NCI-H748 (cell line): ENCODE measurements at regions not wholly inside any gene's neighbourhood (a gene's known extent, or its start where the extent isn't known, plus 50 kb on each side); places are given as distances from the start of the nearest gene placed in this dataset.

Experiments
- DNase-seq: peaks from one replicate; lab custom pipeline; 2025; ENCODE audit not compliant: unreplicated experiment; lab: John Stamatoyannopoulos, UW

GRCh38 chr2:64331114-64331645 is 122.8 kb upstream of the LGALSL start:
- DNase-seq, result no peak

- no peak for DNase-seq
Measured at GRCh38 chr2:64331849-64332699, 121.9 kb upstream of the LGALSL start.

GRCh38 chr2:64336171-64336570 is 117.8 kb upstream of the LGALSL start:
- DNase-seq, result no peak

GRCh38 chr2:64337314-64337713 is 116.6 kb upstream of the LGALSL start:
- no peak for DNase-seq

GRCh38 chr2:64338108-64338507 is 115.9 kb upstream of the LGALSL start:
- no peak for DNase-seq

- no peak for DNase-seq
Measured at GRCh38 chr2:64338910-64339500, 115.0 kb upstream of the LGALSL start.

GRCh38 chr2:64341461-64341860 is 112.5 kb upstream of the LGALSL start:
- no peak for DNase-seq

- DNase-seq, result no peak
Measured at GRCh38 chr2:64342195-64343099, 111.5 kb upstream of the LGALSL start.

- DNase-seq, result no peak
Measured at GRCh38 chr2:64344999-64345576, 108.9 kb upstream of the LGALSL start.

GRCh38 chr2:64345998-64346397 is 108.0 kb upstream of the LGALSL start:
- DNase-seq, result no peak

- DNase-seq, result no peak
Measured at GRCh38 chr2:64348386-64349130, 105.4 kb upstream of the LGALSL start.

- no peak for DNase-seq
Measured at GRCh38 chr2:64349131-64349530, 104.8 kb upstream of the LGALSL start.

GRCh38 chr2:64350996-64351395 is 103.0 kb upstream of the LGALSL start:
- no peak for DNase-seq

- no peak for DNase-seq
Measured at GRCh38 chr2:64352292-64352691, 101.7 kb upstream of the LGALSL start.

GRCh38 chr2:64354857-64355680 is 98.9 kb upstream of the LGALSL start:
- no peak for DNase-seq

- DNase-seq, result no peak
Measured at GRCh38 chr2:64356906-64357305, 97.1 kb upstream of the LGALSL start.

GRCh38 chr2:64359171-64359891 is 94.6 kb upstream of the LGALSL start:
- no peak for DNase-seq

GRCh38 chr2:64359892-64360657 is 93.9 kb upstream of the LGALSL start:
- no peak for DNase-seq
